Activated CD4-positive, alpha-beta T cell treated with anti-CD3 and anti-CD28 coated beads, Interleukin-2, amount 50 U/mL, for 48 hours (primary cell): ENCODE measurements at regions not wholly inside any gene's neighbourhood (a gene's known extent, or its start where the extent isn't known, plus 50 kb on each side); places are given as distances from the start of the nearest gene placed in this dataset.

Source experiments
- DNase-seq, 2 experiments: peaks; one replicate each; pipeline ENCODE4 v3.0.0-alpha.2; 2020

DNA sequence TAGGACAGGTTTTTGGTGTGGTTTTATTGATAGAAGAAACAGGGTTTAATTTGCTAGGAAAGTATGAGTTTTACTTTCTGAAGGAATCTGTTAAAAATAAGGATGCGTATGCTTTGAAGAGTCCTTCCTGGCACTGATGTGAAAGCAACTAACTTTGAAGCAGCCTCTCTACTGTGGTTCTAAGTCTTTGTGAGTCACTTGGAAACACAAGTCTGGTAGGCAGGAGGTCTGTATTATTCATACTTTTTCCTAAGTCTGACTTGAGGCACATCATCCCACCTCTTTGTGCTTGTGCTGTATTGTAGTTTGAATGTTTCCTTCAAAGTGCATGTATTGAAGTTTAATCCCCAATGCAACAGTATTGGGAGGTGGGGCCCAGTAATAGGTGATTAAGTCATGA is 129.0 kb downstream of the TAF11L14 start:
- DNase-seq, result no peak

DNA sequence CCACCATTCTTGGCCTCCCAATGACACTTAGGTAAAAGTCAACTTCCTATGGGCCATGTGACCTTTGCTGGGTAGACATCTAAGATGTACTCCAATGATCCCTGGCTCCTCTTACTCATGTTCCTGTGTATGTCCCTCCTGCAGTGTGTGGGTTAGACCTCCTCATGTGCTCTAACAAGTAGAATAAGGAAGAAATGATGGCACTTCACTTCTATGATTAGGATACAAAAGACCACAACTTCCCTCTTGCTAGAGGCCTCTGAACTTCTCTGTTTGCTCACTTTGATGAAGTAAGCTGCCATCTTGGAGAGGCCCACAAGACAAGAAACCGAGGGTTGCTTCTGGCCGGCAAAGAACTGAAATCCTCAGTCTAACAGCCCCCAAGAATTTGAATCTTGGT is 131.8 kb downstream of the TAF11L14 start:
- no peak for DNase-seq

DNA sequence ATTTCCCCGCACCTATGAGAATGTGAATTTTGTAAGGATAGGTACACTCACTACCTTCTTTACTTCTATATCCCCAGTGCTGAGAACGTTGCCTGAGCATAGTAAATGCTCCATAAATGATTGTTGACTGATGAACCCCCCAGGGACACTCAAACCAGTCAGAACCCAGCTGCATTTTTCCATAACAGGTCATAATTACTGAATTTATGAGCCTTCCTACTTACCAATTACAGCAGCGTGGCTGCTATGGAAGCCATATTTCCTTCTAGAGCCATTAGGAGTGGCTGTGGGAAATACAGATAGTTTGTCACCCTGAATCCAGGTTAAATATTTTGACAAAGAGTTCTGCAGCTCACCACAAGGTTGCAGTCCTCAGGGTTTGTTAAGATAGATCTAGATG is 135.0 kb downstream of the TAF11L14 start:
- DNase-seq, result no peak

DNA sequence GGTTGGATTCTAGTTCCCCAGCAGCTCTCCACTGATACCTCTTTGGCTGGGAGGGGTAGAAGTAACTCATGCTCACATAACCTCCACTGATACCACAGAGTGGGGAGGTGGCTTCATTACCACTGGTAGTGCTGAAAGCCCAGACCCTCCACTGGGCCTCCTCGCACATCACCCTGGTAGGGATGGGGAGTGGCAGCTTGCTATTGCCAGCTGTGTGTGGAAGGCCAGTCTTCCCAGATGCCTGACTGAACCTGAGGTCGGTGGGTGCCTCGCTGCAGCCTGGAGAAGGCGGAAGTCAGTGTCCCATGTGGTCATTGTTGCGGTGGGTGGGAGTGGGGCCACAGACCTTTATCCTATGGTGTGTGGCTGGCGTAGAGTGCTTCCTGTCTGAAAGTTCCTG is 138.0 kb downstream of the TAF11L14 start:
- no peak for DNase-seq

DNA sequence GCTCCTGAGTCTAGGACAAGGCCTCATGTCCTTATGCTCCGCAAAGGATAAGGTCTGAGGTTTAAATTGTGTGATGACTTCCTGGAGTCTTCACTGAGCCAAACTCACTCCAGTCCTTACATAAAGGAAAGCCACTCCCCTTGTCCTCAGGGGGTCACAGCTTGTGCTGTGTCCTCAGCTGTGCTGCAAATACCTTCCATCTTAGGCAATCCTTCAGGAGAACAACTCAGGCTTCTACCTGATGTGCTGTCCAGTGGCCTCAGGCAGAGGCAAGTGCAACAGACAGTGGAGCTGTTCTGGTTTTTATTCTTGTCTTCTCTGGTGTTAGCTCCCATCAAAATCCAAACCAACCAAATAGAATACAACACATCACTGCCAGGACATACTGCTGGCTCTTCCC is 151.5 kb downstream of the TAF11L14 start:
- DNase-seq, result no peak

DNA sequence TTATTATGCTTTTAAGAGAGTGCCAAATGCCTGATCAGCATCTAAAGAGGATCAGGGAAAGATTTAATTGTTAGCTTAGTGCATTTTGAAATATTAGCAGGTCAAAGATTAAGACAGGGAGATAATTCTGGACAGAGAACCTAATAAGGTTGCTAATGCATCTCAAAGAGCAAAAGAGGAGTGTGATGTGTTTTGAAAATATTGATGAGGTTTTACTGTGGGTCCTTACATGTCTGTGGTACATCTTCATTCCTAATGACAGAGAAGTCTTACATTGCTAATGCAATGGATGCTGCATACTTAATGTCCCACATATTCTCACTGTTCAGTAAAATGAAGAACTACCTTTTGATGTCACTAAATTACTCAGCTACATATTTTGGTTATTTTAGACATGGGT is 154.1 kb downstream of the TAF11L14 start:
- DNase-seq, result no peak

DNA sequence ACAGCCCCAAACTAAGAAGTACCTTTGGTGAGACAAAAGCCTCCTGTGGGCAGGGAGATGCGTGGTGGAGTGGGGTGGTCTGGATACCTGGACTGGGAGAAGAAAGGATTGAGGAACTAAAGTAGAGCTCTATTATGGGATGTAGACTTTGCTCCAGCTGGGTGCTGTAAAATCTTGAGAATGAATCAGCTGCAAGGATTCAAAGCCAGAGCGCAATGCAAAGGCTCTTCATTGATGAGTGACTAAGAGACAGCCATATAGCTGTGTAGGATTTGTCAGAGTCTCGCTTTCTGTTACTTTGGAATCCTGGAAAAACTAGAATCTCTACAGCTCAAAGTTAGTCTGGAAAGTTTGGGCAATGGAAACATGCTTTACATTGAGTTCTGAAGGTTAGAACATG is 159.9 kb downstream of the TAF11L14 start:
- DNase-seq, result no peak

DNA sequence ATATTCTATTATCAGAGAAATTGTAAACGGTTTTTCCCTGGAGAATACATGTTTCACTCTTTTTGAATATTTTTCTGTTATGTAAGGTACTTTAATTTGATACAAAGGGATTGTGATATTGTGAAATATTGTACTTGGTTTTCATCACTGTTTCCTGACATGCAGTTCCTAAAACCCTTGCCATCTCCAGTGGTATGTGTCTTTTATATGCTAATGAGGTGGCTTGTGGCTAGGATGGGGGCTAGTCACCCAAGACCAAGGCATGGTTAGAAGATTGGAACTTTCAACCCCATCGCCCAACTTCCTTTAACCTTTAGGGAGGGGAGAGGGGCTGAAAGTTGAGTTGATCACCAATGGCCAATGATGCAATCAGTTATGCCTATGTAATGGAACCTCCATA is 160.6 kb downstream of the TAF11L14 start:
- DNase-seq, result no peak

DNA sequence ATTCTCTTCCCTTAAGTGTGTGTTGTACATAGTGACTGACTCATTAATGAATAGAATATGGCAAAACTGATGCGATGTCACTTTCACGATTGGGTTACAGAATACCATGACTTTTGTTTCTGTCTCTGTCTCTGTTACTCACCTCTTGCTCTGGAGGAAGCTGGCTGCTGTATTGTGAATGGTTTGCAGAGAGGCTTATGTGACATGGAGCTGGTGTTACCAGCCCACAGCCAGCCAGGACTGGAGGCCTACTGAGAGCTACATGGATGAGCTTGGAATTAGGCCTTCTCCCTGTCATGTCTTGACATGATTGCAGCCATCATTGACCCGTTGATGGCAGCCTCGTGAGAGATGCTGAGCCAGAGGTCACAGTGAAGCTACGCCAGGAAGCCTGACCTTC is 161.9 kb downstream of the TAF11L14 start:
- DNase-seq, result no peak

DNA sequence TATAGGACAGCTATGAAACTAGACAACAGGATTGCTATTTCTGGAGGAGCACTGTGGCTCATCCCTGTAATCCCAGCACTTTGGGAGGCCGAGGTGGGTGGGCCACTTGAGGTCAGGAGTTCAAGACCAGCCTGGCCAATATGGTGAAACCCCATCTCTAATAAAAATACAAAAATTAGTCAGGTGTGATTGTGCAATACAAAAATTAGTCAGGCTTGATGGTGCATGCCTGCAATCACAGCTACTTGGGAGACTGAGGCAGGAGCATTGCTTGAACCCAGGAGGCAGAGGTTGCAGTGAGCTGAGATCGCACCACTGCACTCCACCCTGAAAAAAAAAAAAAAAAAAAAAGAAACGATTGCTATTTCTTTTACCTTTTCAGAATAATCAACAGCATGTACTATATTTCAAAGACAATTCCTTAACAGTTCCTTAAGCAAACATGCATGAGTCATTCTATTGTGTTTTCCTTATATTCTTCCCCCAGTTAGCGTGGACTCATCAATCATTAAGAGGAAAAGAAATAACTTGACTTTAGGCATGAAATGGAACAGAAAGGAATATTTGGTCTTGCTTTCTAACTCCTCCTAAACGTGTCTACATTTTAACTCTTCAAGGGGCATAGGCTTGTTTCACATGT is 162.6 kb downstream of the TAF11L14 start:
- no peak for DNase-seq

DNA sequence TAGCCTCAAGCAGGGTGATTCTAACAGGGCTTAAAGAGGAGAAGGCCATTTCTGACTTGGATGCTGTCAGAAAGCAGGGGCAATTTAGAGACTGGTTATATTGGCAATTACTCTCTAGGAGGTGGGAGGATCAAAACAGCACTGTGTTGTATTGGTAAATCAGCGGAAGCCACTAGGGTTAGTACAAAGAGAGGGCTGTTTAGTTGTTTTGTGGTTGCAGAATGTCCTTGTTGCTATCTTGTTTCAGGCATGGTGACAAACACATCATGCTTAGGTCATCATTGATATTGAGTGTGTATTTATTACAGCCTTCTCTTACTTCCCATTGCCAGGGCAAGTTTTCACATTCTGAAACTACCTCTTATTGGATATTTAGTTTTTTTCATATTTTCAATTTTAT is 165.3 kb downstream of the TAF11L14 start:
- no peak for DNase-seq

DNA sequence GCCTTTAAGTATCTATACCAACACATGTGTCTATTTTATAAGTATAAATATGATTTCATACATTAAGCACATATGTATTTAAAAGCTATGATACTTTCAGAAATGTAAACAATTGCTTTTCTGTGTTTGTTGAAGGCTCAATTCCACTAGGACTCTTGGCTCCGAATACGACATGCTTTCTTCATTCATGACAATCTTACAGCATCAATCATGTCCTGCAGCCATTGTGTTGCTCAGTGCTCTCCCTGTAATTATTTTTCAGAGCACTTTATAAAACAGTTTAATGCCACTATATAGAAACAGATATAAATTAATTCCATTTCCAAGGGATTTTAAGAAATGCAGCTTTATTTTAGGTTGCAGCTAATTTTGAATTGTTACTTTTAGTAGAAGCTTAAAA is 167.3 kb downstream of the TAF11L14 start:
- DNase-seq, result no peak

DNA sequence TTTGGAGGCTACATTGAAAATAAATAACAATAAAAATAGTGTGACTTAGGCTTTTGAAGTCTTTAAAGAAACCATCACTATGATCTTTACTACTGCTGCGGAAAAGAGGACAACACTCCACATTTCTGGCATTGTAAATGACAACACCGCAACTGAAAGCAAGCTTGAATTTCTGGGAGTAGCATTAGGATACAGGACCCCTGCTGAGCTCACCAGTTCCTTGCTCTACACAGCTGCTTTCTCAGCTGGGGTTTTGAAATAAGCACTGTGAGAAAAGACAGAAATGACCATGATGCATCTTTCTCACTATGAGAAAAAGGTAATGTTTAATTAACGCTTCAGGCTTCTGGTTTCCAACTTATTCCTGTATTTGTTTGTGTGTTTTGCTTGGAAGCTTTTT is 168.0 kb downstream of the TAF11L14 start:
- DNase-seq, result no peak

DNA sequence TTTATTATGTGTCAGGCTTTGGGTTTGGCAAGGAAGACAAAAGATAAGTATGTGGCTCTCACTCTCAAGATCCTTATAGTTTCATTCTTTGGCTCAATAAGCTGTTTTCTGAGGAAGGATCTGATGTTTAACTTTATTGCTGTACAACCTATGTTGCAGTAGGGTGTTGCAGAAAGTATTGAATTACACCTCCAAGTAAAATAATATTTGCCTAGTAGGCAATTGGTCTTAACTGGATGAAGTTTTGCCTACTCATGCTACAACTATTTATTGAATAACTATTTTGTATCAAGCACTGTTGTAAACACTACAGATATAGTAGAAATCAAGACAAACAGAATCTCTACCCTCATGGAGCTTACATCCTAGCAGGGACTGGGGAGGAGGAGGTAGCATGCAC is 169.7 kb downstream of the TAF11L14 start:
- DNase-seq, result no peak

DNA sequence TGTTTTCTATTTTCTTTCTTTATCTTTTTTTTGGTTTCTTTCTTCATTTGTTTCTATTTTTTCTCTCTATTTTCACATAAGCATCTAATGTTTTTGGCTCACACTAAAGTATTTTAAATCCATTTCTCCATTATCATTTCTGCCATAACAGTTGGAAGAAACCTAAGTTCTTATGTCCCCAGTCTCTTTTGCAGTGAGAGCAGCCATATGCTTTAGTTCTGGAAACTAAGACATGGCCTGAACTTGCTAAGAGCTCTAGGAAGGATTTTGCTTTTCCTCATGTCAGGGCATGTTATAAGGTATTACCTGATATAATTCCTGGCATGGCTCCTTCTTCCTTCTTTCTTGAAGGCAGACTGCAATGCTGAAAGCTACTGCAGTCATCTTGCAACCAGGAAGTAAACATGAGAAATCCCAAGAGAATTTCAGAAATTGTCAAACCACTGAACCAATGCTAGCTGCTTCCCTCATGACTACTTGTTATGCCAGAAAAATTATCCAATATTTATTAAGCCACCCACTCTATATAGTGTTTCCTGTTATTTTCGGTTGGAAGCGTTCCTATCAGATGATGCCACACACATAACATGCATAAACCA is 171.1 kb downstream of the TAF11L14 start:
- DNase-seq, result no peak

DNA sequence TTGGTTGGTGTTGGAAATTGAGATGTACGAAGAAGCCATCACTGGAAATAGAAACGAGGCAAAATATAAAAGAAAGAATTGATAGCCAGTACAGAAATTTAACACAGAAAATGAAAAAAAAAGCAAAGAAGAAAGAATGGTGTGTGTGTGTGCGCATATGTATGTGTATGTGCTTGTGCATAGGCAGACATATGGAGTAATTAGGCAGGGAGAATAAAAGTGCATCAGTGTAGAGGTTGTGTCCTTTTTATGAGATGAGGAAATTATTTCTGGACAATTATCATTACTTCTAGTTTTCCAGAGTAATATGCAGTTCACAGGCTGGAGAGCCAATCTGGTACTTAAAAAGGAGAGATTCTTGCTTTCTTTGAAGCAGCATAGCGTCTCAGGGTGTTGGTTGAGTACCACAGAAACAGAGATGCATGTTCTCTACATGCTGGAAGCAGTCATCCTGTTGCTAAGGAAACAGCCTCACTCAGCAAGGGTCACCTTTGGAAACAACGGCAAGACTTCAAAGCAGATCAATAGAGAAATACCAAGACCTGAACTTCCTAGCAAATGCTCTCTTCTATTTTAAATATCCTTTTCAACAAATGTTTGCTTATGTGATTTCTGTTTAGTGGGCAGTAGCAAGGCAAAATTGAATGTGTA is 172.7 kb downstream of the TAF11L14 start:
- DNase-seq, result no peak

DNA sequence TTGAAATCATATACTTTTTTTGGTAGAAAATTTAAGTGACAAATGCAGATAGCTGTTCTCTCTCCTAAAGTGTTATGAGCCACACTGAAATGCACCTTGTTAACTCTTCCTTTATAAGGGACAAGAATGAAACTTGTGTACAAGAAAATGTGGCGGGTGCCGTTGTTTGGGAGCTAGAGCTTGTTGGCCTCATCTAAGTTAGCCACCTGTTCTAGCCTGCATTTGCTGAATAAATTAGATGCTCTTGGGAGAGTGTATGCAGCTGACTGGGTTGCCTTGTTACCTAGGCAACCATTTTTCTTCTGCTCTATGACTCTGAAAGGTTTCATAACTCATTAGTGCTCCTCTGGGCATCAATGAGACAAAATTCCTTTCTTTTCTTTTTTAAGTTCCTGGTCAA is 174.3 kb downstream of the TAF11L14 start:
- DNase-seq, result no peak

DNA sequence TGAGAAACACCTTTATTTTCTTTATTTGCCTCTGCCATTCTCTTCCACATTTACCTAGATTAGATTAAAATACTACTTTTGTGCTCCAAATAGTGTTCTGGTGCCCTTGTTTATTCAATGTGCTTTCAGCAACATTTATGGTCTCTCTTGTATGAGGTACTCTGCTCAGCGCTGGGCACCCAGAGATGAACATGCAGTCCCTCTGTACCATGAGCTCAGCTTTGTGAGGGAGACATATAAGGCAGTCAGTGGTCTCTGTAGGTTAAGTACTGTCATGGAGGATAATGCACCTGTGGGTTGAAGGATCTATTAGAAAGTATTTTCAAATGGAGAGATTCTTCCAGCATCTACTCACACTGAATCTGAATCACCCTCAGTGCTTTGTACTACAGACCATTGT is 176.5 kb downstream of the TAF11L14 start:
- DNase-seq, result no peak

DNA sequence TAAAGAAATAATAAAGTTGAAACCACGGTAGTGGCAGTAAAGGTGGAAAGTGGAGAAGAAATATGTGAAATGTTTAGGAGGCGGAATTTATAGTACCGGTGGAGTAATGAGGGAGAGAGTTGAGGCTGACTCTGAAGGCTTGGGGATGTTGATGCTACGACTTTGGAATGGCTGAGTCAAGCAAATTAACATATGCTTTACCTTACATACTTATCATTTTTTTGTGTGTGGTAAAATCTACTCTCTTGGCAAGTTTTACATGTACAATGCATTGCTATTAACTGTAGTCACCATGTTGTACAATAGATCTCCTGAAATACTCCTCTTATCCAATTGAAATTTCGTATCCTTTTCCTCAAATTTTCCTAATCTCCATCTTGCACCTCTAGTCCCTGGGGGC is 179.0 kb downstream of the TAF11L14 start:
- DNase-seq, result no peak

DNA sequence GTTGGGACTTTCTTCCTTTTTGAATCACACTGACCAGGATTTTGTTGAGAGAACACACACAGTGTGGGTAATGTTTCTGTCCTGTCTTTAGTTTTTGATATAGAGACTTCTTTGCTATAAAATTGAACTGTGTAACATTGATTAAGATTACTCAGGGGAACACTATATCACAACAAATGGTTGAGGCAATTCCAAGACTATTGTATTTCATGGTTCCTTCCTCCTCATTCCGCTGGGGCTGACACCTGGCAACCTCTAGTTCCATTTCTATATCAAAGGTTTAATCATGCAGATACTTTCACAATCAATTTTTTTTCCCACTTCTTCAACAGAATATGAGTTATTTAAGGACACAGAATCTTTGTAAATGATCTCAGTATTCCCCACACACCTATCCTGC is 182.2 kb downstream of the TAF11L14 start:
- no peak for DNase-seq

DNA sequence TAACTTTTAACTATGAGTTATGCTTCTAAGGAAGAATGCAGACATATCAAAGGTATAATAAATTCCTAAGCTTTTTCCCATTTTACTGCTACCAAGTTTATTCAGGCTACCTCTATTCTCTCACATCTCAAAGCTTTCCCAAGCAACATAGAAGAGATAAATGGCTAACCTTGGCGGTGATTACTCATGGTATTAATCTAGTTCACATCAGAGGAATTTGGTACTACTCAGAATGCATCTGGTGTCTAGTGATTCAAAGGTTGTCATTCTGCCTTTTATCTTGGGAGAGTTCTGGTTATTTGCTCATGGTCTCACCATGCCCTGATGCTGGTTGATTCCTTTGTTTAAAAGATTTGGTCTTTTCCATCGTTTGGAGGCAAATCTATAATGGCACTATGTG is 182.7 kb downstream of the TAF11L14 start:
- no peak for DNase-seq

DNA sequence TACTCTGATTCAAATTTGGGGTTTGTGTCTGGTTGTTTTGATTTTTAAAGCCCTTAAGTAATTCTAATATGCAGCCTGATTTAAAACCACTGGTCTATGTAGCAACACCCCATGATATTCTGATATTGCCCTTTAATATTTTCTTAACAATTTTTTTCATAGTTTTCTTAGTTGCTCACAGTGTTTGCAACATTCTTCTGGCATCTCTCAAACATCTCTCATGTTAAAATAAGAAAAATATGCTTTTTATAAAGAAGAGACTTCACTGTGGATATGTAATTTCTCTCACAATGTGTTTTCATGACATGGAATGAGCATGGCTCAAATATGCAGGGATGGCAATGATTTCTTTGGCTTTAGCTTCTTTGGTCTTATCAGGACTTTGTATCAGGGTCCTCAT is 183.7 kb downstream of the TAF11L14 start:
- no peak for DNase-seq

DNA sequence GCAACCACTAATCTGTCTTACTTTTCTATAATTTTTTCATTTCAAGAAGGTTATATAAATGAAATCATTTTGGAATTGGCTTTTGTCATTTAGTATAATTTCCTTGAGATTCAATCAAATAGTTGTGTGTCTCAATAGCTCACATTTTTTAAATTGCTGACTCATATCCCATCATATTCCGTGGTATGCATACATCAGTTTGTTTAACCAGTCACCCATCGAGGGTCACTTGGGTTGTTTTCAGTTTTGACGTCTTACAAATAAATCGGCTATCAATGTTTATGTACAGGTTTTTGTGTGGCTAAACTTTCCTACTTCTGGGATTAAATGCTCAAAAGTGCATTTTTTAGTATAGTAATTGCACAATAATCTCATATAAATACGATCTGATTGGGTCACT is 185.5 kb downstream of the TAF11L14 start:
- no peak for DNase-seq

DNA sequence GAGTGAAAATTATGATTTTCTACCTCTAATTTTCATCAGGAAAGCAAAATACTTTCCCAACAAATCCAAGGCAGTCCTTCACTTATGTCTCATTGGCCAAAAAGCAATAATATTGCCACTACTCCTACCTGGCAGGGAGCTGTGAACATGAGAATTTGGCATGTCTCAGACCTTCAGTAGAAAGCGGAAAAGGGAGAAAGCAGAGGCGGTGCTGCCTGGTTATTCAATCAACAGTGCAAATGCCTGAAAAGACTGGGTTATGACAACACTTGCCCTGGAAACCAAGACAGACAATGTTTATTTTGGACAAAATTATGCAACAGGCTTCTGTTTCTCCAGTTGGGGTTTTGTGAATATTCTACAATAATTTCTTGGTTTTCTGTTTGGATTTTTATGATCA is 194.4 kb downstream of the TAF11L14 start:
- DNase-seq, result no peak

DNA sequence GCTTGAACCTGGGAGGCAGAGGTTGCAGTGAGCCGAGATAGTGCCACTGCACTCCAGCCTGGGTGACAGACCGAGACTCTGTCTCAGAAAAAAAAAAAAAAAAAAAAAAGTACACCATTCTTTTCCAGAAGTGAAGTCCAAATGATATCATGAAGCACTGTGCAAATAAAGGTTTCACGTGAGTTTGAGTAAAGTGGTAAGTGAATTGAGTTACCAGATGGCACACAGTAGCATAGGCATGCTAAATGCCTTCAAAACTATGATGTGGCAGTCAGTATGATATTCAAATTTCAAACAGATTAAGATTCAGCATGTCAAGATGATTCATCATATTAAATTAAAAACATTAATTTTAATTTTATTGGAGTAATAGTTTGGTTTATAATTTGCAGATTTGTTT is 195.2 kb downstream of the TAF11L14 start:
- no peak for DNase-seq
